ENCODE measurements at regions not wholly inside any gene's neighbourhood (a gene's known extent, or its start where the extent isn't known, plus 50 kb on each side); places are given as distances from the start of the nearest gene placed in this dataset.

DNA sequence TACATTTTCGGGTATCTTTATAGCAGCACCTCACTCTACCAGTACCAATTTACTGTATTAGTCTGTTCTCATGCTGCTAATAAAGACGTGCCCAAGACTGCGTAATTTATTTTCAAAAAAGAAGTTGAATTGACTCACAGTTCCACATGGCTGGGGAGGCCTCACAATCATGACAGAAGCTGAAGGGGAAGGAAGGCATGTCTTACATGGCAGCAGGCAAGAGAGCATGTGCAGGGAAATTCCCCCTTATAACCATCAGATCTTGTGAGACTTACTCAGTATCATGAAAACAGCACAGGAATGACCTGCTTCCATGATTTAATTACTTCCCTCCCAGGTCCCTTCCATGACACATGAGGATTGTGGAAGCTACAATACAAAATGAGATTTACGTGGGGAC lies 602.6 kb upstream of the DAB2 start:
- intact Hi-C loops (cut with DNase I) = loop anchor here in 1 of 10 donors (5.0 kb wide), 1 partner anchor 660 kb away; no protein-coding TSS in a partner anchor
- whole genome bisulfite sequencing, 4 donors = 88 to 92% (median 90%) methylated on average over 4 of the region's 4 CpGs
- peaks cover 0 to 9% (median 0%) of the 10 kb centered on the region in 12 donors for H3K4me1 ChIP-seq

DNA sequence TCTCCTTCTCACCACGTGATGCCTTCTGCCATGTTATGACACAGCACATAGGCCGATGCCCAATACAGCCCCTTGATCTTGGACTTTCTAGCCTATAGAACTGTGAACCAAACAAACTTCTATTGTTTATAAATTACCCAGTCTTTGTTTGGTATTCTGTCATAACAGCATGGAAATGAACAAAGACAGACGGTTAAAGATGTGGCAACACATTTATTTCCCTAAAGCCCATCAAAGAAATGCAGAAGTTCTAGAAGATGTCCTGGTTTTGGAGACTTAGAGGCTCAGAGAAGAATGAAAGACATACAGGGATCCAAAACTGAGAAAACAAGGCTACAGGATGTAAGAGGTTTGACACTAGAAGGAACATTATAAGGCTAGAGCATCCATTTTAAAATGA lies 600.8 kb upstream of the DAB2 start:
- WGBS, 4 donors = 69 to 83% (median 78%) methylated on average over 3 of the region's 3 CpGs
- no peak overlapping the region for H3K4me3 ChIP-seq
- TF ChIP-seq, protein P1, sequence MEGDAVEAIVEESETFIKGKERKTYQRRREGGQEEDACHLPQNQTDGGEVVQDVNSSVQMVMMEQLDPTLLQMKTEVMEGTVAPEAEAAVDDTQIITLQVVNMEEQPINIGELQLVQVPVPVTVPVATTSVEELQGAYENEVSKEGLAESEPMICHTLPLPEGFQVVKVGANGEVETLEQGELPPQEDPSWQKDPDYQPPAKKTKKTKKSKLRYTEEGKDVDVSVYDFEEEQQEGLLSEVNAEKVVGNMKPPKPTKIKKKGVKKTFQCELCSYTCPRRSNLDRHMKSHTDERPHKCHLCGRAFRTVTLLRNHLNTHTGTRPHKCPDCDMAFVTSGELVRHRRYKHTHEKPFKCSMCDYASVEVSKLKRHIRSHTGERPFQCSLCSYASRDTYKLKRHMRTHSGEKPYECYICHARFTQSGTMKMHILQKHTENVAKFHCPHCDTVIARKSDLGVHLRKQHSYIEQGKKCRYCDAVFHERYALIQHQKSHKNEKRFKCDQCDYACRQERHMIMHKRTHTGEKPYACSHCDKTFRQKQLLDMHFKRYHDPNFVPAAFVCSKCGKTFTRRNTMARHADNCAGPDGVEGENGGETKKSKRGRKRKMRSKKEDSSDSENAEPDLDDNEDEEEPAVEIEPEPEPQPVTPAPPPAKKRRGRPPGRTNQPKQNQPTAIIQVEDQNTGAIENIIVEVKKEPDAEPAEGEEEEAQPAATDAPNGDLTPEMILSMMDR (IDR thresholded peaks at IDR 0.05) = no peak
- TF ChIP-seq POLR2A (IDR thresholded peaks at IDR 0.05) = no peak
- no peaks in the 10 kb centered on the region for H3K27me3 ChIP-seq
- DNase-seq (no peak), ATAC-seq (no peak)
- no peaks in the 10 kb centered on the region for H3K36me3 ChIP-seq
- peaks cover 0 to 8% (median 0%) of the 10 kb centered on the region in 12 donors for H3K4me1 ChIP-seq
- no peak overlapping the region for H3K27ac ChIP-seq
- intact Hi-C loops (cut with DNase I) = loop anchor here in 1 of 10 donors (5.0 kb wide), 1 partner anchor 662 kb away; no protein-coding TSS in a partner anchor
- H3K9me3 ChIP-seq = peaks cover 0 to 3% (median 0%) of the 10 kb centered on the region in 12 donors

More for the DNA sequence above, 602.6 kb upstream of the DAB2 start:
- Histone ChIP-seq H3K36me3 (no peaks in the 10 kb centered on the region), H3K27me3 (no peaks in the 10 kb centered on the region), H3K4me3 (no peak overlapping the region), H3K27ac (no peak overlapping the region), H3K9me3 (no peaks in the 10 kb centered on the region)
- DNase-seq (no peak), ATAC-seq (no peak)
- no peak for TF ChIP-seq POLR2A (IDR thresholded peaks at IDR 0.05)
- TF ChIP-seq, protein P1 (IDR thresholded peaks at IDR 0.05) = no peak

DNA sequence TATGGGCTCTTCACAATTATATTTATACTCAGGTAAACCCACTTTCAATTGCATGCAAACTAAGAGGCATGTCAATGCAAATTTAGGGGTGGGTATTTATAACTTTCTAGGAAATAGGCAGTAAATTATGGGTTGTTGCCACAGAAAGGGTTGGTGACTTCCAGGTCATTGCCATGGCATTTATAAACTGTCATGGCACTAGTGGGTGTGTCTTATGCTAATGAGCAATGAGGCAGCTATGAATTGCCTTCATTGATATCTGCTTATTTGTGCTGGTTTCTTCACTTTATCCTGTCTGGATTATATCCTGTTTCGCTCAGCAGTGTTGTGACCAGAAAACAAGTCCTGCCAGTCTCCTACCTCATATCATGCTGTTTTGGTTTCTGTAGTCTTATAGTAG lies 597.3 kb upstream of the DAB2 start:
- ATAC-seq = no peak
- Histone ChIP-seq H3K36me3 (no peaks in the 10 kb centered on the region), H3K4me1 (no peaks in the 10 kb centered on the region), H3K27me3 (no peaks in the 10 kb centered on the region), H3K4me3 (no peak overlapping the region), H3K9me3 (peaks cover 0 to 20% (median 0%) of the 10 kb centered on the region in 12 donors), H3K27ac (no peak overlapping the region)
- TF ChIP-seq, protein P1 (IDR thresholded peaks at IDR 0.05) = no peak
- TF ChIP-seq POLR2A (IDR thresholded peaks at IDR 0.05) = no peak
- WGBS, 4 donors = 45 to 96% (median 91%) methylated on average over 1 of the region's 1 CpG
- intact Hi-C loops (cut with DNase I) = no loop called here
- DNase-seq = no peak

DNA sequence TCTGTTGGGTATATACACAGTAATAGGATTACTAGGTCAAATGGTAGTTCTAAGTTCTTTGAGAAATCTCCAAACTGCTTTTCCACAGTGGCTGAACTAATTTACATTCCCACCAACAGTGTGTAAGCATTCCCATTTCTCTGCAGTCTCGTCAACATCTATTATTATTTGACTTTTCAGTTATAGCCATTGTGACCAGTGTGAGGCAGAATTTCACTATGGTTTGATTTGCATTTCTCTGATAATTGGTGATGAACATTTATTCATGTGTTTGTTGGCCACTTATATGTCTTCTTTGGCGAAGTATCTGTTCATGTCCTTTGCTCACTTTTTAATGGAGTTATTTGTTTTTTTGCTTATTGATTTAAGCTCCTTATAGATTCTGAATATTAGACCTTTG lies 596.2 kb upstream of the DAB2 start:
- Histone ChIP-seq H3K27ac (no peak overlapping the region), H3K4me1 (no peaks in the 10 kb centered on the region), H3K9me3 (peaks cover 0 to 20% (median 0%) of the 10 kb centered on the region in 12 donors), H3K36me3 (no peaks in the 10 kb centered on the region), H3K27me3 (no peaks in the 10 kb centered on the region), H3K4me3 (no peak overlapping the region)
- intact Hi-C loops (cut with DNase I) = no loop called here
- TF ChIP-seq POLR2A (IDR thresholded peaks at IDR 0.05) = no peak
- TF ChIP-seq, protein P1 (IDR thresholded peaks at IDR 0.05) = peak in 2 of 12 donors; percentile 2 to 7
- ATAC-seq = no peak
- 61 to 73% (median 67%) methylated on average over 2 of the region's 2 CpGs for WGBS, 4 donors
- no peak for DNase-seq

All from heart left ventricle (tissue), 16 donors.